Osteoblast (primary cell): ENCODE measurements at regions not wholly inside any gene's neighbourhood (a gene's known extent, or its start where the extent isn't known, plus 50 kb on each side); places are given as distances from the start of the nearest gene placed in this dataset.

Source experiments
- DNase-seq: peaks from one replicate; pipeline ENCODE4 v3.0.0; 2011; ENCODE audit warnings: low spot score, mixed read lengths; ENCODE audit not compliant: insufficient read length; ENCODE audit errors: missing footprints
- H2AFZ ChIP-seq: 2 replicates; pipeline ENCODE4 v1.6.0; 2011; ENCODE audit warnings: mild to moderate bottlenecking, low read length
- H3K27ac ChIP-seq: 2 replicates; pipeline ENCODE4 v1.5.1; 2011; ENCODE audit warnings: mild to moderate bottlenecking, low read depth, low read length, moderate library complexity
- H3K27me3 ChIP-seq: 2 replicates; pipeline ENCODE4 v1.6.0; 2012; ENCODE audit warnings: mild to moderate bottlenecking, control low read depth, inconsistent platforms, low read length, moderate library complexity; ENCODE audit not compliant: insufficient read depth
- H3K36me3 ChIP-seq: 2 replicates; pipeline ENCODE4 v1.5.1; 2011; ENCODE audit warnings: mild to moderate bottlenecking, low read length, control low read depth, moderate library complexity; ENCODE audit not compliant: insufficient read depth
- H3K4me1 ChIP-seq: 2 replicates; pipeline ENCODE4 v1.5.1; 2011; ENCODE audit warnings: mild to moderate bottlenecking, low read length, control low read depth, moderate library complexity; ENCODE audit not compliant: insufficient read depth
- H3K4me2 ChIP-seq: 2 replicates; pipeline ENCODE4 v1.6.0; 2011; ENCODE audit warnings: mild to moderate bottlenecking, low read length; ENCODE audit not compliant: insufficient read depth
- H3K4me3 ChIP-seq: fragments of 200-600 bp; sonication (generic); 3 replicates; pipeline ENCODE4 v1.5.1; 2012; ENCODE audit warnings: mild to moderate bottlenecking, low read length, inconsistent platforms; ENCODE audit not compliant: insufficient read depth
- H3K79me2 ChIP-seq: 2 replicates; pipeline ENCODE4 v1.6.0; 2012; ENCODE audit warnings: mild to moderate bottlenecking, low read length, control low read depth, inconsistent platforms; ENCODE audit not compliant: insufficient read depth
- H3K9me3 ChIP-seq: 2 replicates; pipeline ENCODE4 v1.5.1; 2011; ENCODE audit warnings: low read depth, low read length, control low read depth
- H4K20me1 ChIP-seq: 2 replicates; pipeline ENCODE4 v1.6.0; 2012; ENCODE audit warnings: mild to moderate bottlenecking, low read length, control low read depth; ENCODE audit not compliant: insufficient read depth
- TF ChIP-seq, protein P1 (sequence below): IDR thresholded peaks from 2 replicates; pipeline ENCODE4 v1.5.1; 2011; ENCODE audit warnings: mild to moderate bottlenecking, low read depth, low read length, moderate library complexity; ENCODE audit errors: extremely low read depth

DNA sequence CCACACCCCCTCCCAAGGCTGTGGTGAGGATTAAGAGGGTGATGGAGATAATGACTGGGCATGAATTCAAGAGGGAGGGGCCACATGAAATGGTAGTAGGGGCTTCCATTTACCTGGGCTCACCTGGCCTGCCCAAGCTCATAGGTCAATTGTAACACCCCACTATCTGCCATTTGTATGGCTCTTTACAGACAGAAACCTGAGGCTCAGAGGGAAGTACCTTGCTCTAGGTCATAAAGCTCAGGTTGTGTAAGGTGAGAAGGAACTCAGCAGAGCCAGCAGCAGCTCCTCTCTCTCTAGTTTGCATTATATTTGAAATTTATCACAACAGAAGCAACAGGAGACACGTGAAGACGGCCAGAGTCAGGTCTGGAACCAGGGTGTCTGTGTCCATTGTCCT, 133.4 kb upstream of the ALDH1B1 start:
- H3K79me2 ChIP-seq = no peaks in the 10 kb centered on the region
- no peaks in the 10 kb centered on the region for H4K20me1 ChIP-seq
- no peak for DNase-seq
- no peaks in the 10 kb centered on the region for H3K4me1 ChIP-seq
- TF ChIP-seq, protein P1, sequence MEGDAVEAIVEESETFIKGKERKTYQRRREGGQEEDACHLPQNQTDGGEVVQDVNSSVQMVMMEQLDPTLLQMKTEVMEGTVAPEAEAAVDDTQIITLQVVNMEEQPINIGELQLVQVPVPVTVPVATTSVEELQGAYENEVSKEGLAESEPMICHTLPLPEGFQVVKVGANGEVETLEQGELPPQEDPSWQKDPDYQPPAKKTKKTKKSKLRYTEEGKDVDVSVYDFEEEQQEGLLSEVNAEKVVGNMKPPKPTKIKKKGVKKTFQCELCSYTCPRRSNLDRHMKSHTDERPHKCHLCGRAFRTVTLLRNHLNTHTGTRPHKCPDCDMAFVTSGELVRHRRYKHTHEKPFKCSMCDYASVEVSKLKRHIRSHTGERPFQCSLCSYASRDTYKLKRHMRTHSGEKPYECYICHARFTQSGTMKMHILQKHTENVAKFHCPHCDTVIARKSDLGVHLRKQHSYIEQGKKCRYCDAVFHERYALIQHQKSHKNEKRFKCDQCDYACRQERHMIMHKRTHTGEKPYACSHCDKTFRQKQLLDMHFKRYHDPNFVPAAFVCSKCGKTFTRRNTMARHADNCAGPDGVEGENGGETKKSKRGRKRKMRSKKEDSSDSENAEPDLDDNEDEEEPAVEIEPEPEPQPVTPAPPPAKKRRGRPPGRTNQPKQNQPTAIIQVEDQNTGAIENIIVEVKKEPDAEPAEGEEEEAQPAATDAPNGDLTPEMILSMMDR = no peak
- no peaks in the 10 kb centered on the region for H3K9me3 ChIP-seq
- peaks cover 2% of the 10 kb centered on the region for H3K27me3 ChIP-seq
- H3K27ac ChIP-seq = no peak overlapping the region
- H3K36me3 ChIP-seq = no peaks in the 10 kb centered on the region
- H3K4me2 ChIP-seq = no peak overlapping the region
- H2AFZ ChIP-seq = no peak overlapping the region
- H3K4me3 ChIP-seq = no peak overlapping the region

- Histone ChIP-seq H3K79me2 (no peaks in the 10 kb centered on the region), H3K4me3 (no peak overlapping the region), H3K27ac (no peak overlapping the region), H2AFZ (no peak overlapping the region), H3K9me3 (no peaks in the 10 kb centered on the region), H4K20me1 (no peaks in the 10 kb centered on the region), H3K27me3 (no peaks in the 10 kb centered on the region), H3K4me2 (no peak overlapping the region), H3K4me1 (no peaks in the 10 kb centered on the region), H3K36me3 (no peaks in the 10 kb centered on the region)
- TF ChIP-seq, protein P1 = no peak
- no peak for DNase-seq
Observed at GRCh38 chr9:38257626-38258215, 134.8 kb upstream of the ALDH1B1 start.

DNA sequence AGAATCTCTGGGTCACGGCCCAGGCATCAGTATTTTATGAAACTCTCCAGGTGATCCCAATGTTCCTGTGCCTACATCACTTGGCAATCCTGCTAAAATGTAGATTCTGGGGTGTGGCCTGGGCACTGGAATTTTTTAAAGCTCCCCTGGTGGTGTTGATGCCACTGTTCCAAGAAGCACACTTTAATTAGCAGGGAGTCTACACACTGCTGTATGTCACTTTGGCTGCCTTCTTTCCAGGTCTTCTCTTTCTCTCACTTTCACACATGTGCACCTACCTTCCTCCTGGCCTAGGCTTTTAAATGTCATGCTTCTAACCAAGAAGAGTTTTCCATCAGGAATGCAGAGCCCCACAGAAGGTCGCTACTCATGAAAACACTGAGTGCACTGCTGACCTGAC, 136.0 kb upstream of the ALDH1B1 start:
- H3K4me3 ChIP-seq = no peak overlapping the region
- TF ChIP-seq, protein P1 = no peak
- H3K27me3 ChIP-seq = no peaks in the 10 kb centered on the region
- no peak overlapping the region for H3K27ac ChIP-seq
- H3K4me1 ChIP-seq = no peaks in the 10 kb centered on the region
- DNase-seq = no peak
- no peaks in the 10 kb centered on the region for H4K20me1 ChIP-seq
- no peak overlapping the region for H3K4me2 ChIP-seq
- H3K9me3 ChIP-seq = no peaks in the 10 kb centered on the region
- no peaks in the 10 kb centered on the region for H3K79me2 ChIP-seq
- no peaks in the 10 kb centered on the region for H3K36me3 ChIP-seq
- no peak overlapping the region for H2AFZ ChIP-seq

DNA sequence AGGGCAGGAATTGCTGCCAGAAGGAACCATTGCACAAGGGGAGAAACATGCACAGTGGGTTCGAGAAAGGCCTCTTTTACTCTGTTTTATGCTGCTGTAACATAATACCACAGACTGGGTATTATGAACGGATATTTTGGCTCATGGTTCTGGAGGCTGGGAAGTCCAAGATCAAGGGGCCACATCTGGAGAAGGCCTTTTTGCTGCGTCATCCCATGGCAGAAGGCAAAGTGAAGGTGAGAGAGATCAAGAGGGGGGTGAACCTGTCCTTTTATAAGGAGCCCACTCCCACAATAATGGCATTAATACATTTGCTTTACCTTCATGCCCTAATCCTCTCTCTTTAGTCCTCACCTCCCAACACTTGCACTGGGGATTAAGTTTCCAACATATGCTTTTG, 136.9 kb upstream of the ALDH1B1 start:
- Histone ChIP-seq H3K36me3 (no peaks in the 10 kb centered on the region), H3K4me2 (no peak overlapping the region), H3K9me3 (no peaks in the 10 kb centered on the region), H3K27me3 (no peaks in the 10 kb centered on the region), H2AFZ (no peak overlapping the region), H3K4me1 (no peaks in the 10 kb centered on the region), H3K27ac (no peak overlapping the region), H3K79me2 (no peaks in the 10 kb centered on the region), H3K4me3 (no peak overlapping the region), H4K20me1 (no peaks in the 10 kb centered on the region)
- DNase-seq = no peak
- TF ChIP-seq, protein P1 = no peak
